ENCODE measurements at regions not wholly inside any gene's neighbourhood (a gene's known extent, or its start where the extent isn't known, plus 50 kb on each side); places are given as distances from the start of the nearest gene placed in this dataset.

- no peak overlapping the region for H3K27ac Mint-ChIP-seq
- no peak overlapping the region for H3K4me3 Mint-ChIP-seq
- CTCF ChIA-PET: no interaction called here
- no peaks in the 10 kb centered on the region for H3K4me1 Mint-ChIP-seq
- no peaks in the 10 kb centered on the region for H3K9me3 Mint-ChIP-seq (ENCODE audit: low read depth)
- H3K27me3 Mint-ChIP-seq: peaks cover 2% of the 10 kb centered on the region
- no peaks in the 10 kb centered on the region for H3K36me3 Mint-ChIP-seq
- DNase-seq (no peak), ATAC-seq (no peak)
These were observed 116.2 kb downstream of the NSUN3 start for GRCh38 chr3:94179059-94179458.

- CTCF ChIA-PET: no interaction called here
- Mint-ChIP-seq H3K36me3 (no peaks in the 10 kb centered on the region), H3K4me1 (no peaks in the 10 kb centered on the region), H3K27ac (no peak overlapping the region), H3K9me3 (ENCODE audit: low read depth) (no peaks in the 10 kb centered on the region), H3K27me3 (no peaks in the 10 kb centered on the region), H3K4me3 (no peak overlapping the region)
- DNase-seq: no peak
- no peak for ATAC-seq
These were observed 120.7 kb downstream of the NSUN3 start for GRCh38 chr3:94183551-94183950.

GRCh38 chr3:94184781-94185180 is 121.9 kb downstream of the NSUN3 start:
- no peaks in the 10 kb centered on the region for H3K27me3 Mint-ChIP-seq
- H3K27ac Mint-ChIP-seq: no peak overlapping the region
- no peaks in the 10 kb centered on the region for H3K36me3 Mint-ChIP-seq
- no peak for DNase-seq
- no peaks in the 10 kb centered on the region for H3K9me3 Mint-ChIP-seq (ENCODE audit: low read depth)
- CTCF ChIA-PET: no interaction called here
- ATAC-seq: no peak
- H3K4me3 Mint-ChIP-seq: no peak overlapping the region
- no peaks in the 10 kb centered on the region for H3K4me1 Mint-ChIP-seq

GRCh38 chr3:94185753-94186152 is 122.9 kb downstream of the NSUN3 start:
- ATAC-seq (no peak), DNase-seq (no peak)
- no peak overlapping the region for H3K4me3 Mint-ChIP-seq
- H3K27ac Mint-ChIP-seq: no peak overlapping the region
- H3K4me1 Mint-ChIP-seq: no peaks in the 10 kb centered on the region
- no peaks in the 10 kb centered on the region for H3K36me3 Mint-ChIP-seq
- CTCF ChIA-PET: no interaction called here
- no peaks in the 10 kb centered on the region for H3K27me3 Mint-ChIP-seq
- H3K9me3 Mint-ChIP-seq (ENCODE audit: low read depth): no peaks in the 10 kb centered on the region

- CTCF ChIA-PET: no interaction called here
- Mint-ChIP-seq H3K4me3 (no peak overlapping the region), H3K27ac (no peak overlapping the region), H3K9me3 (ENCODE audit: low read depth) (no peaks in the 10 kb centered on the region), H3K36me3 (no peaks in the 10 kb centered on the region), H3K27me3 (no peaks in the 10 kb centered on the region), H3K4me1 (no peaks in the 10 kb centered on the region)
- ATAC-seq: no peak
- no peak for DNase-seq
These were observed 124.8 kb downstream of the NSUN3 start for GRCh38 chr3:94187697-94188096.

- no peaks in the 10 kb centered on the region for H3K4me1 Mint-ChIP-seq
- DNase-seq (no peak), ATAC-seq (no peak)
- no peaks in the 10 kb centered on the region for H3K27me3 Mint-ChIP-seq
- CTCF ChIA-PET: no interaction called here
- H3K4me3 Mint-ChIP-seq: no peak overlapping the region
- H3K36me3 Mint-ChIP-seq: no peaks in the 10 kb centered on the region
- no peak overlapping the region for H3K27ac Mint-ChIP-seq
- H3K9me3 Mint-ChIP-seq (ENCODE audit: low read depth): no peaks in the 10 kb centered on the region
These were observed 132.5 kb downstream of the NSUN3 start for GRCh38 chr3:94195381-94195780.

- Mint-ChIP-seq H3K27me3 (no peaks in the 10 kb centered on the region), H3K4me3 (no peak overlapping the region), H3K9me3 (ENCODE audit: low read depth) (no peaks in the 10 kb centered on the region), H3K27ac (no peak overlapping the region), H3K4me1 (no peaks in the 10 kb centered on the region), H3K36me3 (no peaks in the 10 kb centered on the region)
- DNase-seq (no peak), ATAC-seq (no peak)
- CTCF ChIA-PET: no interaction called here
These were observed 143.4 kb downstream of the NSUN3 start for GRCh38 chr3:94206291-94206690.

GRCh38 chr3:94210256-94210655 is 147.4 kb downstream of the NSUN3 start:
- Mint-ChIP-seq H3K4me3 (no peak overlapping the region), H3K36me3 (no peaks in the 10 kb centered on the region), H3K4me1 (no peaks in the 10 kb centered on the region), H3K27me3 (no peaks in the 10 kb centered on the region), H3K9me3 (ENCODE audit: low read depth) (no peaks in the 10 kb centered on the region), H3K27ac (no peak overlapping the region)
- CTCF ChIA-PET: no interaction called here
- no peak for ATAC-seq
- no peak for DNase-seq

GRCh38 chr3:94217406-94217805 is 154.5 kb downstream of the NSUN3 start:
- Mint-ChIP-seq H3K36me3 (no peaks in the 10 kb centered on the region), H3K27me3 (no peaks in the 10 kb centered on the region), H3K4me1 (no peaks in the 10 kb centered on the region), H3K4me3 (no peak overlapping the region), H3K9me3 (ENCODE audit: low read depth) (peaks cover 3% of the 10 kb centered on the region), H3K27ac (no peak overlapping the region)
- DNase-seq (no peak), ATAC-seq (no peak)
- CTCF ChIA-PET: no interaction called here

- H3K4me3 Mint-ChIP-seq: no peak overlapping the region
- DNase-seq: no peak
- H3K36me3 Mint-ChIP-seq: no peaks in the 10 kb centered on the region
- peaks cover 5% of the 10 kb centered on the region for H3K9me3 Mint-ChIP-seq (ENCODE audit: low read depth)
- H3K4me1 Mint-ChIP-seq: no peaks in the 10 kb centered on the region
- CTCF ChIA-PET: no interaction called here
- ATAC-seq: no peak
- no peaks in the 10 kb centered on the region for H3K27me3 Mint-ChIP-seq
- H3K27ac Mint-ChIP-seq: no peak overlapping the region
These were observed 157.6 kb downstream of the NSUN3 start for GRCh38 chr3:94220426-94220825.

GRCh38 chr3:94221829-94222228 is 159.0 kb downstream of the NSUN3 start:
- no peaks in the 10 kb centered on the region for H3K27me3 Mint-ChIP-seq
- ATAC-seq: no peak
- no peak for DNase-seq
- H3K36me3 Mint-ChIP-seq: no peaks in the 10 kb centered on the region
- CTCF ChIA-PET: no interaction called here
- no peaks in the 10 kb centered on the region for H3K4me1 Mint-ChIP-seq
- peaks cover 5% of the 10 kb centered on the region for H3K9me3 Mint-ChIP-seq (ENCODE audit: low read depth)
- no peak overlapping the region for H3K4me3 Mint-ChIP-seq
- no peak overlapping the region for H3K27ac Mint-ChIP-seq

GRCh38 chr3:94225148-94225865 is 162.4 kb downstream of the NSUN3 start:
- Mint-ChIP-seq H3K9me3 (ENCODE audit: low read depth) (peaks cover 5% of the 10 kb centered on the region), H3K36me3 (no peaks in the 10 kb centered on the region), H3K4me3 (no peak overlapping the region), H3K27me3 (no peaks in the 10 kb centered on the region), H3K27ac (no peak overlapping the region), H3K4me1 (no peaks in the 10 kb centered on the region)
- CTCF ChIA-PET: no interaction called here
- DNase-seq: no peak
- ATAC-seq: no peak

GRCh38 chr3:94226078-94226477 is 163.2 kb downstream of the NSUN3 start:
- DNase-seq (no peak), ATAC-seq (no peak)
- Mint-ChIP-seq H3K4me3 (no peak overlapping the region), H3K4me1 (no peaks in the 10 kb centered on the region), H3K36me3 (no peaks in the 10 kb centered on the region), H3K9me3 (ENCODE audit: low read depth) (peaks cover 5% of the 10 kb centered on the region), H3K27ac (no peak overlapping the region), H3K27me3 (no peaks in the 10 kb centered on the region)
- CTCF ChIA-PET: no interaction called here

- peaks cover 1% of the 10 kb centered on the region for H3K4me1 Mint-ChIP-seq
- no peaks in the 10 kb centered on the region for H3K36me3 Mint-ChIP-seq
- no peak overlapping the region for H3K4me3 Mint-ChIP-seq
- no peaks in the 10 kb centered on the region for H3K9me3 Mint-ChIP-seq (ENCODE audit: low read depth)
- ATAC-seq: no peak
- no peak overlapping the region for H3K27ac Mint-ChIP-seq
- CTCF ChIA-PET: no interaction called here
- DNase-seq: no peak
- no peaks in the 10 kb centered on the region for H3K27me3 Mint-ChIP-seq
These were observed 170.1 kb downstream of the NSUN3 start for GRCh38 chr3:94232921-94233320.

Data from activated CD8-positive, alpha-beta memory T cell treated with anti-CD3 and anti-CD28 coated beads, Interleukin-2, amount 10 ng/mL, durations not matched to agents 7 days and 5 days (primary cell).